HCT116 (cell line): ENCODE measurements at regions not wholly inside any gene's neighbourhood (a gene's known extent, or its start where the extent isn't known, plus 50 kb on each side); places are given as distances from the start of the nearest gene placed in this dataset.
"Not testable (repeated sequence)": the region's sequence is repeated elsewhere in the genome, so short reads cannot be mapped to it uniquely, and the experiment has no call there.

Experiments used
- CEBPB ChIP-seq: IDR thresholded peaks from 2 replicates; pipeline ENCODE4 v1.6.1; 2012; ENCODE audit warnings: low read depth
- EGR1 ChIP-seq: IDR thresholded peaks from 2 replicates; pipeline ENCODE4 v1.6.1; 2012; ENCODE audit warnings: low read depth
- EZH2 ChIP-seq: fragments of 200-600 bp; sonication (generic); IDR thresholded peaks from 2 replicates; pipeline ENCODE4 v1.6.1; 2017; ENCODE audit warnings: antibody characterized with exemption, mixed run types
- JUND ChIP-seq: IDR thresholded peaks from 2 replicates; pipeline ENCODE4 v1.6.1; 2012
- POLR2A ChIP-seq: IDR thresholded peaks from 2 replicates; pipeline ENCODE4 v1.7.0; 2011; ENCODE audit warnings: borderline replicate concordance; ENCODE audit not compliant: insufficient read depth, insufficient read length; ENCODE audit errors: extremely low read depth
- POLR2AphosphoS5 ChIP-seq: IDR thresholded peaks from 2 replicates; pipeline ENCODE4 v1.6.1; 2011; ENCODE audit warnings: mild to moderate bottlenecking, low read depth, low read length, moderate library complexity
- RAD21 ChIP-seq: IDR thresholded peaks from 2 replicates; pipeline ENCODE4 v1.6.1; 2012; ENCODE audit warnings: low read depth, mild to moderate bottlenecking
- SIN3A ChIP-seq: IDR thresholded peaks from 2 replicates; pipeline ENCODE4 v1.6.1; 2012; ENCODE audit warnings: low read depth
- YY1 ChIP-seq: IDR thresholded peaks from 2 replicates; pipeline ENCODE4 v1.6.1; 2011; ENCODE audit warnings: low read length, low read depth, moderate library complexity, mild to moderate bottlenecking; ENCODE audit not compliant: insufficient replicate concordance; ENCODE audit errors: extremely low read depth
- ZFX ChIP-seq: fragments of 450-650 bp; IDR thresholded peaks from 2 replicates; pipeline ENCODE4 v1.6.1; 2017
- TF ChIP-seq, protein P1 (sequence below), 3 experiments: fragments of 200-600 bp in 1 of 3; sonication (generic) in 1 of 3; IDR thresholded peaks in 2 of 3; conservative IDR thresholded peaks in 1 of 3; 2 replicates each; pipeline ENCODE4 v1.5.1; 2012 to 2017; ENCODE audit warnings: low read depth in 2 of 3, low read length in 2 of 3, antibody characterized with exemption in 1 of 3, borderline replicate concordance in 1 of 3, control low read depth in 1 of 3, mild to moderate bottlenecking in 1 of 3, mixed read lengths in 1 of 3, mixed run types in 1 of 3, moderate library complexity in 1 of 3; ENCODE audit not compliant: insufficient read depth in 1 of 3
- TF ChIP-seq, protein P2 (sequence below): IDR thresholded peaks from 2 replicates; pipeline ENCODE4 v1.6.1; 2012; ENCODE audit warnings: low read depth
- TF ChIP-seq, protein P3 (sequence below): IDR thresholded peaks from 2 replicates; pipeline ENCODE4 v1.6.1; 2012
- TF ChIP-seq, protein P4 (sequence below): IDR thresholded peaks from 2 replicates; pipeline ENCODE4 v1.6.1; 2012

DNA sequence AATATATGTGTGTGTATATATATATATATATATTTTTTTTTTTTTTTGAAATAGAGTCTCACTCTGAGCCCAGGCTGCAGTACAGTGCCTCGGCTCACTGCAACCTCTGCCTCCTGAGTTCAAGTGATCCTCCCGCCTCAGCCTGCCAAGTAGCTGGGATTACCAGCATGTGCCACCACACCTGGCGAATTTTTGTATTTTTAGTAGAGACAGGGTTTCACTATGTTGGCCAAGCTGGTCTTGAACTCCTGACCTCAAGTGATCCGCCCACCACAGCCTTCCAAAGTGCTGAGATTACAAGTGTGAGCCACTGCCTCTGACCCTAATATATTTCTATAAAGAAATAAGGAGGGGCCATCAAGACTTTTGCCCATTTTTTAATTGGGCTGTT lies 55.3 kb downstream of the CALML3 start:
- TF ChIP-seq, protein P1, sequence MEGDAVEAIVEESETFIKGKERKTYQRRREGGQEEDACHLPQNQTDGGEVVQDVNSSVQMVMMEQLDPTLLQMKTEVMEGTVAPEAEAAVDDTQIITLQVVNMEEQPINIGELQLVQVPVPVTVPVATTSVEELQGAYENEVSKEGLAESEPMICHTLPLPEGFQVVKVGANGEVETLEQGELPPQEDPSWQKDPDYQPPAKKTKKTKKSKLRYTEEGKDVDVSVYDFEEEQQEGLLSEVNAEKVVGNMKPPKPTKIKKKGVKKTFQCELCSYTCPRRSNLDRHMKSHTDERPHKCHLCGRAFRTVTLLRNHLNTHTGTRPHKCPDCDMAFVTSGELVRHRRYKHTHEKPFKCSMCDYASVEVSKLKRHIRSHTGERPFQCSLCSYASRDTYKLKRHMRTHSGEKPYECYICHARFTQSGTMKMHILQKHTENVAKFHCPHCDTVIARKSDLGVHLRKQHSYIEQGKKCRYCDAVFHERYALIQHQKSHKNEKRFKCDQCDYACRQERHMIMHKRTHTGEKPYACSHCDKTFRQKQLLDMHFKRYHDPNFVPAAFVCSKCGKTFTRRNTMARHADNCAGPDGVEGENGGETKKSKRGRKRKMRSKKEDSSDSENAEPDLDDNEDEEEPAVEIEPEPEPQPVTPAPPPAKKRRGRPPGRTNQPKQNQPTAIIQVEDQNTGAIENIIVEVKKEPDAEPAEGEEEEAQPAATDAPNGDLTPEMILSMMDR (IDR thresholded peaks at IDR 0.05 in 2 of 3, conservative IDR thresholded peaks at IDR 0.05 in 1 of 3; ENCODE audit: borderline replicate concordance in 1 of 3, insufficient read depth in 1 of 3, low read depth in 2 of 3, low read length in 2 of 3): not testable (repeated sequence)
- not testable (repeated sequence) for TF ChIP-seq POLR2A, EGR1, POLR2AphosphoS5, ZFX, EZH2, YY1, JUND, SIN3A, CEBPB, RAD21
- TF ChIP-seq, protein P2, sequence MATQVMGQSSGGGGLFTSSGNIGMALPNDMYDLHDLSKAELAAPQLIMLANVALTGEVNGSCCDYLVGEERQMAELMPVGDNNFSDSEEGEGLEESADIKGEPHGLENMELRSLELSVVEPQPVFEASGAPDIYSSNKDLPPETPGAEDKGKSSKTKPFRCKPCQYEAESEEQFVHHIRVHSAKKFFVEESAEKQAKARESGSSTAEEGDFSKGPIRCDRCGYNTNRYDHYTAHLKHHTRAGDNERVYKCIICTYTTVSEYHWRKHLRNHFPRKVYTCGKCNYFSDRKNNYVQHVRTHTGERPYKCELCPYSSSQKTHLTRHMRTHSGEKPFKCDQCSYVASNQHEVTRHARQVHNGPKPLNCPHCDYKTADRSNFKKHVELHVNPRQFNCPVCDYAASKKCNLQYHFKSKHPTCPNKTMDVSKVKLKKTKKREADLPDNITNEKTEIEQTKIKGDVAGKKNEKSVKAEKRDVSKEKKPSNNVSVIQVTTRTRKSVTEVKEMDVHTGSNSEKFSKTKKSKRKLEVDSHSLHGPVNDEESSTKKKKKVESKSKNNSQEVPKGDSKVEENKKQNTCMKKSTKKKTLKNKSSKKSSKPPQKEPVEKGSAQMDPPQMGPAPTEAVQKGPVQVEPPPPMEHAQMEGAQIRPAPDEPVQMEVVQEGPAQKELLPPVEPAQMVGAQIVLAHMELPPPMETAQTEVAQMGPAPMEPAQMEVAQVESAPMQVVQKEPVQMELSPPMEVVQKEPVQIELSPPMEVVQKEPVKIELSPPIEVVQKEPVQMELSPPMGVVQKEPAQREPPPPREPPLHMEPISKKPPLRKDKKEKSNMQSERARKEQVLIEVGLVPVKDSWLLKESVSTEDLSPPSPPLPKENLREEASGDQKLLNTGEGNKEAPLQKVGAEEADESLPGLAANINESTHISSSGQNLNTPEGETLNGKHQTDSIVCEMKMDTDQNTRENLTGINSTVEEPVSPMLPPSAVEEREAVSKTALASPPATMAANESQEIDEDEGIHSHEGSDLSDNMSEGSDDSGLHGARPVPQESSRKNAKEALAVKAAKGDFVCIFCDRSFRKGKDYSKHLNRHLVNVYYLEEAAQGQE: not testable (repeated sequence)
- TF ChIP-seq, protein P3, sequence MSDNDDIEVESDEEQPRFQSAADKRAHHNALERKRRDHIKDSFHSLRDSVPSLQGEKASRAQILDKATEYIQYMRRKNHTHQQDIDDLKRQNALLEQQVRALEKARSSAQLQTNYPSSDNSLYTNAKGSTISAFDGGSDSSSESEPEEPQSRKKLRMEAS: not testable (repeated sequence)
- TF ChIP-seq, protein P4, sequence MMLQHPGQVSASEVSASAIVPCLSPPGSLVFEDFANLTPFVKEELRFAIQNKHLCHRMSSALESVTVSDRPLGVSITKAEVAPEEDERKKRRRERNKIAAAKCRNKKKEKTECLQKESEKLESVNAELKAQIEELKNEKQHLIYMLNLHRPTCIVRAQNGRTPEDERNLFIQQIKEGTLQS: not testable (repeated sequence)
